ENCODE measurements at regions not wholly inside any gene's neighbourhood (a gene's known extent, or its start where the extent isn't known, plus 50 kb on each side); places are given as distances from the start of the nearest gene placed in this dataset.

DNA sequence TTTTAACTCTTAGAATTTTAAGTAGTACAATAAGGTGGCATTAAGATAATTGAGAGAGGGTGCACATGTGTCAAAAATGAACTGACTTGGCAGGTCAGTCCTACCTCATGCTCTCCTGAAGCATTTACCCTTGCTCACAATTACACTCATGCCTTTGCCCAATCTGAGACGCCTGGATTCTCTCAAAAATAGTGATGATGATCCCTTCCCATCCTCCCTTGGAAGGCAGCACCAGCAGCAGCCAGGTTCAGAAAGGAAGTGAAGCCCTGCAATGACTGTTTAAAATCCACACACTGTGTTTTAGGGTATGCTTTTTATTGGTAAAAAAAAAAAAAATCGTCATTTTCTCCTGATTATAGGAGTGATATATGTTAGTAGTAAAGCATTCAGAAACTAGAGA, 246.6 kb downstream of the PRELID2 start:
- TF ChIP-seq, protein P1, sequence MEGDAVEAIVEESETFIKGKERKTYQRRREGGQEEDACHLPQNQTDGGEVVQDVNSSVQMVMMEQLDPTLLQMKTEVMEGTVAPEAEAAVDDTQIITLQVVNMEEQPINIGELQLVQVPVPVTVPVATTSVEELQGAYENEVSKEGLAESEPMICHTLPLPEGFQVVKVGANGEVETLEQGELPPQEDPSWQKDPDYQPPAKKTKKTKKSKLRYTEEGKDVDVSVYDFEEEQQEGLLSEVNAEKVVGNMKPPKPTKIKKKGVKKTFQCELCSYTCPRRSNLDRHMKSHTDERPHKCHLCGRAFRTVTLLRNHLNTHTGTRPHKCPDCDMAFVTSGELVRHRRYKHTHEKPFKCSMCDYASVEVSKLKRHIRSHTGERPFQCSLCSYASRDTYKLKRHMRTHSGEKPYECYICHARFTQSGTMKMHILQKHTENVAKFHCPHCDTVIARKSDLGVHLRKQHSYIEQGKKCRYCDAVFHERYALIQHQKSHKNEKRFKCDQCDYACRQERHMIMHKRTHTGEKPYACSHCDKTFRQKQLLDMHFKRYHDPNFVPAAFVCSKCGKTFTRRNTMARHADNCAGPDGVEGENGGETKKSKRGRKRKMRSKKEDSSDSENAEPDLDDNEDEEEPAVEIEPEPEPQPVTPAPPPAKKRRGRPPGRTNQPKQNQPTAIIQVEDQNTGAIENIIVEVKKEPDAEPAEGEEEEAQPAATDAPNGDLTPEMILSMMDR (conservative IDR thresholded peaks at IDR 0.05; ENCODE audit: low read length) = no peak
- no peak for TF ChIP-seq EZH2phosphoT487 (IDR thresholded peaks at IDR 0.05; ENCODE audit: borderline replicate concordance)
